Left lung (tissue), 4 donors: ENCODE measurements at regions not wholly inside any gene's neighbourhood (a gene's known extent, or its start where the extent isn't known, plus 50 kb on each side); places are given as distances from the start of the nearest gene placed in this dataset.
"Not testable (repeated sequence)": the region's sequence is repeated elsewhere in the genome, so short reads cannot be mapped to it uniquely, and the experiment has no call there.

Experiments
- ATAC-seq: fragments of 200-7000 bp; cut with Tn5 transposase; one replicate; pipeline ENCODE4 v1.9.1; 2020; ENCODE audit warnings: moderate library complexity
- DNase-seq, 4 donors: peaks; one replicate each; pipeline ENCODE4 v3.0.0-alpha.2; 2013 to 2020
- H3K27ac ChIP-seq, 2 donors: fragments of 200-600 bp; sonication (generic) in 1 of 2; one replicate each; pipeline versions ENCODE4 v1.5.0 to v1.8.0; 2020 to 2021
- H3K27me3 ChIP-seq, 2 donors: fragments of 200-600 bp; sonication (generic) in 1 of 2; one replicate each; pipeline versions ENCODE4 v1.5.0 to v1.8.0; 2020 to 2021
- H3K36me3 ChIP-seq, 2 donors: fragments of 200-600 bp; sonication (generic) in 1 of 2; one replicate each; pipeline versions ENCODE4 v1.5.0 to v1.8.0; 2020 to 2021
- H3K4me1 ChIP-seq, 2 donors: fragments of 200-600 bp; one replicate each; pipeline ENCODE4 v1.8.0; 2021
- H3K4me3 ChIP-seq, 2 donors: fragments of 200-600 bp; sonication (generic) in 1 of 2; one replicate each; pipeline versions ENCODE4 v1.5.0 to v1.8.0; 2020 to 2021; ENCODE audit warnings: mild to moderate bottlenecking in 1 of 2
- H3K9me3 ChIP-seq, 2 donors: fragments of 200-600 bp; sonication (generic) in 1 of 2; one replicate each; pipeline versions ENCODE4 v1.5.0 to v1.8.0; 2020 to 2021
- intact Hi-C, 2 donors: fragments of 100-400 bp; cut with DNase I; formaldehyde crosslinking; loops; one replicate each; pipeline versions ENCODE4 v1.11.2 to v1.14.2; 2022
- TF ChIP-seq, protein P1 (sequence below), 2 donors: fragments of 200-600 bp; sonication (generic) in 1 of 2; IDR thresholded peaks; one replicate each; pipeline versions ENCODE4 v1.5.0 to v1.8.0; 2021; ENCODE audit warnings: antibody characterized with exemption in 2 of 2
- donor health status: DM: no; HTN: yes; CAD: no.
- donor health status: DM: no; HTN: no; CAD: no.

DNA sequence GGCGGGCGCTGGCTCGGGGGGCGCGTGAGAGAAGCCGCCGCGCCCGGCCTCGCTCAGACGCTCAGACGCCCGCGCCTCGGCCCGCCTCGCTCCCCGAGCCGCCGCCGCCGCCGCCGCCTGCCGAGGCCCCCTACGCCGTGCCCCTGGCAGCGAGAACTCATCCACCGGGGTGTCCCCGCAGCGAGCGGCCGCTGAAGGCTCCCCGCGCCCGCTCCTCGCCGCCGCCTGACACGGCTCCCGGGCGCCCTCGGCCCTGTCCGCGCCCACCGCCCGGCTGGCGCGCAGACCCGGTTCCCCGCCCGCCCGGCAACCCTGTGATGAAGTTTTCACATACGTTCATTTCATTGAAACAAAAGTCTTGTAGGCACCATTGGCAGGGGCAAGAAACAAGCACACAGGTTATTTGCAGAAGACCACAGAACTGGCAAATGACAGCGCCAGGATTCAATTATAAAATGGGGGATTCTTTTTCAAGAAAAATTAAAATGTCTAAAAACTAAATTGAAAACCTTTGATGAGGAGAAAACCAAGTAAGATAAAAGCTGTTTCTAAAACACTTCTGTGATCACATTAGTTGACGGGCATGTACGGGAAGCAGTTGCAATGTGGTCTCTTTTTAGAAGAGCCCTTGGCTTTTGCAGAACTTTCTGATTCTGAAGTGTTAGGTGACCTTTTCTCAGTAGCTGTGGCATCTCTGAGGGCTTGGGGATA, 50.5 kb upstream of the TUBA3D start:
- no peak overlapping the region for H3K4me3 ChIP-seq
- no peak overlapping the region for H3K27ac ChIP-seq
- TF ChIP-seq, protein P1, sequence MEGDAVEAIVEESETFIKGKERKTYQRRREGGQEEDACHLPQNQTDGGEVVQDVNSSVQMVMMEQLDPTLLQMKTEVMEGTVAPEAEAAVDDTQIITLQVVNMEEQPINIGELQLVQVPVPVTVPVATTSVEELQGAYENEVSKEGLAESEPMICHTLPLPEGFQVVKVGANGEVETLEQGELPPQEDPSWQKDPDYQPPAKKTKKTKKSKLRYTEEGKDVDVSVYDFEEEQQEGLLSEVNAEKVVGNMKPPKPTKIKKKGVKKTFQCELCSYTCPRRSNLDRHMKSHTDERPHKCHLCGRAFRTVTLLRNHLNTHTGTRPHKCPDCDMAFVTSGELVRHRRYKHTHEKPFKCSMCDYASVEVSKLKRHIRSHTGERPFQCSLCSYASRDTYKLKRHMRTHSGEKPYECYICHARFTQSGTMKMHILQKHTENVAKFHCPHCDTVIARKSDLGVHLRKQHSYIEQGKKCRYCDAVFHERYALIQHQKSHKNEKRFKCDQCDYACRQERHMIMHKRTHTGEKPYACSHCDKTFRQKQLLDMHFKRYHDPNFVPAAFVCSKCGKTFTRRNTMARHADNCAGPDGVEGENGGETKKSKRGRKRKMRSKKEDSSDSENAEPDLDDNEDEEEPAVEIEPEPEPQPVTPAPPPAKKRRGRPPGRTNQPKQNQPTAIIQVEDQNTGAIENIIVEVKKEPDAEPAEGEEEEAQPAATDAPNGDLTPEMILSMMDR (IDR thresholded peaks at IDR 0.05): no peak
- intact Hi-C loops: no loop called here
- peaks cover 33 to 82% of the 10 kb centered on the region in 2 donors for H3K27me3 ChIP-seq
- H3K9me3 ChIP-seq: no peaks in the 10 kb centered on the region
- no peaks in the 10 kb centered on the region for H3K4me1 ChIP-seq
- H3K36me3 ChIP-seq: no peaks in the 10 kb centered on the region
- DNase-seq: no peak
- no peak for ATAC-seq

DNA sequence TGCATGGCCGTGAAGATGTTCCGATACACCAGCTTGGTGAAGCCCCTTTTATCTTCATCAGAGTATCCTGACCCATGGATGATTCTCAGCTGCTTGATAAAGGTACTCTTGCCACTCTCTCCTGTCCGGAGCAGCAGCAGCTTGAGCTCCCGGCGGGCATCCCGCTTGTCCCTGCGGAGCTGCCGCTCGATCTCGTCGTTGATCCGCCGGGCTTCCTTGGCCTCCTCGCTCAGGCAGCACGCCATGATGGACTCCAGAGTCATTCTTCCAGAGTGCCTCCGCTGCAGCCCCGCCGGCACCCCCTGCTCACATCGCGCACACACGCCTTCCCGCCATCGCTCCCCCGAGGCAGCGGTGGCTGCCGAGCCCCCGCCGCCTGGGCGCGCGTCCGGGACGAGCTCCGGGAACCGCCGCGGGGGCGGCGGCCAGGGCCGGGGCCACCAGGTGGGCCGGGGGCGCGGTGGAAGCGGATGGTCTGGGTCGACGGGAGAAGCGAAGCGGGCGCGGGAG, 51.3 kb upstream of the TUBA3D start:
- DNase-seq, H3K4me1 ChIP-seq, H3K9me3 ChIP-seq, ATAC-seq, H3K36me3 ChIP-seq, intact Hi-C loops, H3K27ac ChIP-seq, H3K4me3 ChIP-seq: not testable (repeated sequence)
- peaks cover 31 to 80% of the 10 kb centered on the region in 2 donors for H3K27me3 ChIP-seq

DNA sequence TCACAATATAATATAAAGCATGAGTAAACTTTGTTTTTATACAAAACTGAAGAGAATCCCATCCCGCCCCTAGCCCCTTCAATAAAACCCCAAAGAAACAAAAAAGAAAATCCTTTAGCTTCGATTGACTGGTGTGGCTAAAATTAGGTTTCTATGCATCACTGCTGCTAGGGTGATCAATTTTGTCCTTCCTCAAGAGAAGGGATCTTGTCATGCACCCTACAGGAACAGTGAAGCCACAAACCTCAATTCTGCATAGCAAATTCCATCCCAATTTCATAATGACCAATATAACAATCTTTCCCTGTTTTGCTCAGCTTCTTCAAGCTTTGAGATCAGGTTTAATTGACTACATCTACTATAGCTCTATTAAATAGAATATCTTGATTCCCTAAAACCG, 55.2 kb upstream of the TUBA3D start:
- intact Hi-C loops, ATAC-seq: not testable (repeated sequence)

DNA sequence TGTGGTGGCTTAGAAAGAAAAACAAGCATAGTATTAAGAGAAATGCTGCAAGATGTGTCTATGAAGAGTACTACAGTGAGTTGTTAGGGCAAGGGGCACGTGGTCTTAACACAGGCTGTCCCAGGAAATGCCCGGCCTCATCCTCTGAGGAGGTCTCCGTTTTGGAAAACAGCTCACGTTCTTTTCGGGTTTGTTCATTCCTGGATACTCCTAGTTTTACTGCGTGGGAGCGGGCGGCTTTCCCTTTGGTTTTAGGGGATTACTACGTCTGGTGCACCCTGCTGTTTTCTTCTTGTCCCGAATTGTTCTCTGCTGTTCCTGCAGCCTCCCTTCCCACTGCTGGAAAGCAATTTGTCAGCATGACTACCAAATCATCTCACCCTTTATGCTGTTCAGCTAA, 55.5 kb upstream of the RAB6D start:
- Histone ChIP-seq H3K27me3 (peaks cover 4 to 55% of the 10 kb centered on the region in 2 donors), H3K9me3 (no peaks in the 10 kb centered on the region), H3K4me1 (no peaks in the 10 kb centered on the region), H3K27ac (no peak overlapping the region), H3K4me3 (no peak overlapping the region), H3K36me3 (no peaks in the 10 kb centered on the region)
- DNase-seq: no peak
- TF ChIP-seq, protein P1 (IDR thresholded peaks at IDR 0.05): no peak
- no peak for ATAC-seq
- intact Hi-C loops: no loop called here

More for the DNA sequence above, 55.2 kb upstream of the TUBA3D start:
- H3K4me3 ChIP-seq, H3K4me1 ChIP-seq, H3K27ac ChIP-seq, H3K36me3 ChIP-seq, DNase-seq, H3K9me3 ChIP-seq: not testable (repeated sequence)
- H3K27me3 ChIP-seq: peaks cover 13 to 62% of the 10 kb centered on the region in 2 donors

DNA sequence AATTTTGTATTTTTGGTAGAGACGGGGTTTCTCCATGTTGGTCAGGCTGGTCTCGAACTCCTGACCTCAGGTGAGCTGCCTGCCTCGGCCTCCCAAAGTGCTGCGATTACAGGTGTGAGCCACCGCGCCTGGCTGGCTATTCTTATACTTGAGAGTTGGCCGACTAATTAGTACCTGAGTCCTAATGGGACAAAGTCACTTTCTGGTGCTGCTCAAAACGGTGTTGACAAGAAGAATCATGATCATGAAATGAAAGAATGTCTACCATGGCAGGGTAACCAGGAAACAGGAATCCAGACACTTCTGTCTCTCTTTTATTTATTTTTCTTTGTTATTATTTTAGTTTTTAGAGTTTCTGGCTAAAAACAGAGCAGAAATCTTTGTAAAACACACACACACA, 54.7 kb upstream of the RAB6D start:
- H3K27me3 ChIP-seq: peaks cover 0 to 52% of the 10 kb centered on the region in 2 donors
- TF ChIP-seq, protein P1 (IDR thresholded peaks at IDR 0.05): no peak
- ATAC-seq: no peak
- H3K4me3 ChIP-seq: no peak overlapping the region
- no peak overlapping the region for H3K27ac ChIP-seq
- intact Hi-C loops: no loop called here
- DNase-seq: no peak
- H3K9me3 ChIP-seq: no peaks in the 10 kb centered on the region
- H3K36me3 ChIP-seq: no peaks in the 10 kb centered on the region
- no peaks in the 10 kb centered on the region for H3K4me1 ChIP-seq

DNA sequence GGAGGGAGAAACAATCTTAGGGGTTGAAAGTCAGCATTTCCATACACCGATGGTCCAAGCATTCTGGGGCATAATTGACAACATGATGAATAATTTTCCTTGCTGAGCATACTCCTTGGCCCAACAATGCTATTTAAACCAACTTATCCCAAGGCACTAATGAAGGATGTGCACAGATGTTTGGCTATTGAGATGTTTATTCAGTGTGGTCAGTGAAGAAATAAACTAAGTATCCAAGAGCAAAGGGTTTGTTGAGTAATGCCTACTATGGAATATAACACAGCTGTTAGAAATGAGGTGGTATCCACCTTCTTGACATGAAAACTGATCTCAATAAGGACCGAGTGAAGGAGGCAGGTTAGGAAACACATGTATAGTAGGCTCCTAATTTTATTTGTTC, 53.9 kb upstream of the RAB6D start:
- Histone ChIP-seq H3K4me3 (no peak overlapping the region), H3K27me3 (peaks cover 0 to 46% of the 10 kb centered on the region in 2 donors), H3K36me3 (no peaks in the 10 kb centered on the region), H3K4me1 (no peaks in the 10 kb centered on the region), H3K9me3 (no peaks in the 10 kb centered on the region), H3K27ac (no peak overlapping the region)
- TF ChIP-seq, protein P1 (IDR thresholded peaks at IDR 0.05): no peak
- intact Hi-C loops: no loop called here
- DNase-seq: no peak
- no peak for ATAC-seq
